ENCODE measurements at regions not wholly inside any gene's neighbourhood (a gene's known extent, or its start where the extent isn't known, plus 50 kb on each side); places are given as distances from the start of the nearest gene placed in this dataset.

DNA sequence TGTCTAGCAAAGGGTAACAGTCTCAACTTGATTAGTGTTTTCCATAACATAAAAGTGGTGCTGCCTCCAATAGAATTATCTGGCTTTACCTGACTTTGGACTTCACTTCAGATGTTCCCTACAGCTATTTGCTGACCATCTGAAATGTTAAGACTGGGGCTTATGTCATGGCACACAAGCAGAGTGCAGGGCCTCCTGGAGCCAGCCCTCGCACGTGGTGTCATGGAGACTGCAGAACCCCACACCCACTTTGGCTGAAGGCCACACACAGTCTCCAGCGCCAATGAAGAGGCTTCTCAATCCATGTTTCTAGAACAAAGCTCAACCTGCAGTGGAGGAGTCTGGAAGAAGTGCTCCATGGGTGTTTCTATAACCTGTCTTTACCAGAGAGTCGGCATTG lies 169.6 kb upstream of the FRMD6 start (continued):
- no peak for TF ChIP-seq ETS1 (IDR thresholded peaks at IDR 0.05)

- Histone ChIP-seq H3K4me2 (no peak overlapping the region), H3K27ac (ENCODE audit: low read depth) (no peak overlapping the region), H3K79me2 (replicated peaks; ENCODE audit: insufficient read depth) (no peaks in the 10 kb centered on the region), H3K4me1 (ENCODE audit: insufficient read depth) (peaks cover 7% of the 10 kb centered on the region; the same call in 1 of the 2 replicates), H3K36me3 (ENCODE audit: insufficient read depth) (no peaks in the 10 kb centered on the region), H3K27me3 (ENCODE audit: insufficient read depth) (no peaks in the 10 kb centered on the region), H3F3A (replicated peaks; ENCODE audit: low read depth) (no peaks in the 10 kb centered on the region), H2AFZ (no peak overlapping the region), H3K4me3 (no peak overlapping the region), H4K20me1 (replicated peaks; ENCODE audit: insufficient read depth) (no peaks in the 10 kb centered on the region), H3K9me2 (ENCODE audit: insufficient read depth) (peaks cover 20% of the 10 kb centered on the region)
- TF ChIP-seq EZH2phosphoT487 (IDR thresholded peaks at IDR 0.05; ENCODE audit: unreplicated experiment) (no peak), NANOG (IDR thresholded peaks at IDR 0.05; ENCODE audit: borderline replicate concordance) (no peak), ZNF114 (CRISPR knock-in tag; IDR thresholded peaks at IDR 0.05) (no peak), JUNB (IDR thresholded peaks at IDR 0.05; ENCODE audit: unreplicated experiment) (no peak), CREB1 (CRISPR knock-in tag; IDR thresholded peaks at IDR 0.05; ENCODE audit: low read depth) (no peak), ZNF331 (CRISPR knock-in tag; IDR thresholded peaks at IDR 0.05; ENCODE audit: low read depth) (no peak), POLR2AphosphoS5 (IDR thresholded peaks at IDR 0.05; ENCODE audit: low read depth) (no peak), EZH2 (IDR thresholded peaks at IDR 0.05; ENCODE audit: low read depth, unreplicated experiment) (no peak)
- no peak overlapping the region for H3K27ac Mint-ChIP-seq
- no peaks in the 10 kb centered on the region for H3K27me3 Mint-ChIP-seq (ENCODE audit: insufficient read depth, low read depth, poor library complexity)
- H3K9me3 Mint-ChIP-seq: no peaks in the 10 kb centered on the region
- DNase-seq (ENCODE audit: low spot score) (no peak), ATAC-seq (no peak)
- H3K4me1 Mint-ChIP-seq: peaks cover 6% of the 10 kb centered on the region; the same call in 1 of the 3 replicates
- H3K36me3 Mint-ChIP-seq (ENCODE audit: low read depth): no peaks in the 10 kb centered on the region
- H3K4me3 Mint-ChIP-seq: no peak overlapping the region
Observed at GRCh38 chr14:51484485-51484884, 167.2 kb upstream of the FRMD6 start.

DNA sequence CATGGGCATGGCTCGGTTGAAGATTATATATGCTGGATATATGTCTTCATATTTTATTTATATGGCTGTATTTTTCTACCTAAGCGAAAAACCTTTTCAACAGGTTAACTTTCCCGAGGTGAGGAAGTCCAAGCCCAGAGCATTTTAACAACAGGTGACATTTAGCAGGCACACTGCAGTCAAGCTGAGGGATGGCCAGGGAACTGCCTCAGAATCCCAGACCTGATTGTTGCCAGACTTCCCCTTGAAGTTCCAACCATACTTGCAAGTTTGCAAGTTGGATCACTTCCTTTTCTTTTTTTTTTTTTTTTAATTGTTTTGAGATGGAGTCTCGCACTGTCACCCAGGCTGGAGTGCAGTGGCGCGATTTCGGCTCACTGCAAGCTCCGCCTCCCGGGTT lies 166.0 kb upstream of the FRMD6 start:
- no peaks in the 10 kb centered on the region for H3F3A ChIP-seq (replicated peaks; ENCODE audit: low read depth)
- no peaks in the 10 kb centered on the region for H3K36me3 ChIP-seq (ENCODE audit: insufficient read depth)
- no peak overlapping the region for H3K4me3 ChIP-seq
- DNase-seq (ENCODE audit: low spot score) (no peak), ATAC-seq (no peak)
- H3K27me3 ChIP-seq (ENCODE audit: insufficient read depth): no peaks in the 10 kb centered on the region
- H3K9me2 ChIP-seq (ENCODE audit: insufficient read depth): peaks cover 20% of the 10 kb centered on the region
- H3K27ac ChIP-seq (ENCODE audit: low read depth): no peak overlapping the region
- Mint-ChIP-seq H3K36me3 (ENCODE audit: low read depth) (no peaks in the 10 kb centered on the region), H3K4me3 (no peak overlapping the region), H3K27ac (no peak overlapping the region), H3K27me3 (ENCODE audit: insufficient read depth, low read depth, poor library complexity) (no peaks in the 10 kb centered on the region), H3K4me1 (peaks cover 6% of the 10 kb centered on the region; the same call in 1 of the 3 replicates), H3K9me3 (no peaks in the 10 kb centered on the region)
- no peak overlapping the region for H2AFZ ChIP-seq
- peaks cover 7% of the 10 kb centered on the region; the same call in 1 of the 2 replicates for H3K4me1 ChIP-seq (ENCODE audit: insufficient read depth)
- H4K20me1 ChIP-seq (replicated peaks; ENCODE audit: insufficient read depth): no peaks in the 10 kb centered on the region
- H3K4me2 ChIP-seq: no peak overlapping the region
- H3K79me2 ChIP-seq (replicated peaks; ENCODE audit: insufficient read depth): no peaks in the 10 kb centered on the region
- TF ChIP-seq EZH2phosphoT487 (IDR thresholded peaks at IDR 0.05; ENCODE audit: unreplicated experiment) (no peak), NANOG (IDR thresholded peaks at IDR 0.05; ENCODE audit: borderline replicate concordance) (no peak), STAT1 (IDR thresholded peaks at IDR 0.05; ENCODE audit: unreplicated experiment) (no peak), EZH2 (IDR thresholded peaks at IDR 0.05; ENCODE audit: low read depth, unreplicated experiment) (no peak), ZNF114 (CRISPR knock-in tag; IDR thresholded peaks at IDR 0.05) (no peak), JUNB (IDR thresholded peaks at IDR 0.05; ENCODE audit: unreplicated experiment) (no peak), POLR2AphosphoS5 (IDR thresholded peaks at IDR 0.05; ENCODE audit: low read depth) (no peak), CREB1 (CRISPR knock-in tag; IDR thresholded peaks at IDR 0.05; ENCODE audit: low read depth) (no peak)
- TF ChIP-seq, protein P1, sequence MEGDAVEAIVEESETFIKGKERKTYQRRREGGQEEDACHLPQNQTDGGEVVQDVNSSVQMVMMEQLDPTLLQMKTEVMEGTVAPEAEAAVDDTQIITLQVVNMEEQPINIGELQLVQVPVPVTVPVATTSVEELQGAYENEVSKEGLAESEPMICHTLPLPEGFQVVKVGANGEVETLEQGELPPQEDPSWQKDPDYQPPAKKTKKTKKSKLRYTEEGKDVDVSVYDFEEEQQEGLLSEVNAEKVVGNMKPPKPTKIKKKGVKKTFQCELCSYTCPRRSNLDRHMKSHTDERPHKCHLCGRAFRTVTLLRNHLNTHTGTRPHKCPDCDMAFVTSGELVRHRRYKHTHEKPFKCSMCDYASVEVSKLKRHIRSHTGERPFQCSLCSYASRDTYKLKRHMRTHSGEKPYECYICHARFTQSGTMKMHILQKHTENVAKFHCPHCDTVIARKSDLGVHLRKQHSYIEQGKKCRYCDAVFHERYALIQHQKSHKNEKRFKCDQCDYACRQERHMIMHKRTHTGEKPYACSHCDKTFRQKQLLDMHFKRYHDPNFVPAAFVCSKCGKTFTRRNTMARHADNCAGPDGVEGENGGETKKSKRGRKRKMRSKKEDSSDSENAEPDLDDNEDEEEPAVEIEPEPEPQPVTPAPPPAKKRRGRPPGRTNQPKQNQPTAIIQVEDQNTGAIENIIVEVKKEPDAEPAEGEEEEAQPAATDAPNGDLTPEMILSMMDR (conservative IDR thresholded peaks at IDR 0.05; ENCODE audit: low read depth in 2 of 2): no peak
